Suprapubic skin (tissue), 4 donors: ENCODE measurements at regions not wholly inside any gene's neighbourhood (a gene's known extent, or its start where the extent isn't known, plus 50 kb on each side); places are given as distances from the start of the nearest gene placed in this dataset.

ENCODE experiments used
- DNase-seq, 2 donors: peaks; one replicate each; pipeline ENCODE4 v3.0.0-alpha.2; 2019; ENCODE audit warnings: low spot score in 2 of 2
- H3K27ac ChIP-seq: fragments of 200-600 bp; sonication (generic); one replicate; pipeline ENCODE4 v1.5.1; 2019
- H3K27me3 ChIP-seq: fragments of 200-600 bp; sonication (generic); one replicate; pipeline ENCODE4 v1.5.1; 2019
- H3K36me3 ChIP-seq: fragments of 200-600 bp; sonication (generic); one replicate; pipeline ENCODE4 v1.5.1; 2019
- H3K4me1 ChIP-seq: fragments of 200-600 bp; sonication (generic); one replicate; pipeline ENCODE4 v1.5.1; 2019
- H3K4me3 ChIP-seq: fragments of 200-600 bp; sonication (generic); one replicate; pipeline ENCODE4 v1.5.1; 2019; ENCODE audit warnings: mild to moderate bottlenecking
- H3K9me3 ChIP-seq: fragments of 200-600 bp; sonication (generic); one replicate; pipeline ENCODE4 v1.5.1; 2019
- CTCF ChIP-seq, 2 donors: fragments of 200-600 bp in 1 of 2; fragments of 450-650 bp in 1 of 2; sonication (generic) in 1 of 2; IDR thresholded peaks; one replicate each; pipeline ENCODE4 v1.5.1; 2016 to 2019; ENCODE audit warnings: antibody characterized with exemption in 2 of 2, mild to moderate bottlenecking in 1 of 2, moderate library complexity in 1 of 2
- EP300 ChIP-seq: sonication (generic); formaldehyde crosslinking; IDR thresholded peaks from one replicate; pipeline ENCODE4 v1.6.1; 2017; ENCODE audit warnings: antibody characterized with exemption
- POLR2A ChIP-seq, 2 donors: fragments of 450-650 bp; IDR thresholded peaks; one replicate each; pipeline ENCODE4 v1.6.1; 2017; ENCODE audit warnings: antibody characterized with exemption in 2 of 2, mild to moderate bottlenecking in 2 of 2, moderate library complexity in 2 of 2
- POLR2AphosphoS5 ChIP-seq, 3 donors: sonication (generic); formaldehyde crosslinking; IDR thresholded peaks; one replicate each; pipeline ENCODE4 v1.6.1; 2017; ENCODE audit warnings: antibody characterized with exemption in 3 of 3
- WGBS: methylation state at CpG from one replicate; pipeline ENCODE4 v1.1.5; 2018; 5-methylcytosine and 5-hydroxymethylcytosine counted together

GRCh38 chr6:74646461-74646860 is 559.4 kb downstream of the COL12A1 start:
- TF ChIP-seq POLR2A (IDR thresholded peaks at IDR 0.05) (no peak), CTCF (IDR thresholded peaks at IDR 0.05) (no peak), POLR2AphosphoS5 (IDR thresholded peaks at IDR 0.05) (no peak), EP300 (no peak)
- Histone ChIP-seq H3K27me3 (no peaks in the 10 kb centered on the region), H3K36me3 (no peaks in the 10 kb centered on the region), H3K4me1 (no peaks in the 10 kb centered on the region), H3K4me3 (no peak overlapping the region), H3K9me3 (peaks cover 3% of the 10 kb centered on the region), H3K27ac (no peak overlapping the region)
- DNase-seq = no peak
- no CpG with 5 or more reads among the region's 1 CpG for WGBS

DNA sequence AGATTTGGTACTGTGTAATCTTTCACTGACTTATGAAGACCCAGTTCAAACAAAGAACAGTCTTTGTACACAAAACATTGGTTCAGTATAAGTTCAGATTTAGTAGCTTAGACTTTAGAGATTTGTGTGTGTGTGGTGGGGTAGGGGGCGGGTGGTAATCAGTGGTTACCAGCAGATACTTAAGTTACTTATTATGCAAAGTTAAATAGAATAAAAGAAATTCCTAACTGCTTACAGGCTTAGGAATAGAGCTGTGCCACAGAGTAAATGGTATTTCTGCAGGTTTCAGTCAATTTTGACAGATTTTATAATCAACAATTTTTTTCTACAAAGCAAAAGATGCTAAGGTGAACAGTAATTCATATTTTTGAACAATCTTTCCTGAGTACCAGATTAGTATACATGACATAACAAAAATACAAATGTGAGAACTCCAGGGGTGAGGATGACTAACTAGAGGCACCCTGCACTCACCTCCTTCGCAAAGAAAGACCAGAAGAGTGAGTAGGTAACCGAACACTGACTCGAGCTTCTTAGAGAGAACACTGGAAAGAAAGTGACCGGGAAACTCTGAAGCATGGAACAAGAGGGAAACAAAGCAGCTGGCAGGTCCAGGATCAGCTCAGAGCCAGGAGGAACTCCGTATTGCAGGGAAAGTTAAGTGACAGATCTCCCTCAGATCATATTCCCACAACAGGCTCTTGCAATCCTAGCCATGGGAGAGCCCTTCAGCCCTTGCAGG is 560.6 kb downstream of the COL12A1 start:
- TF ChIP-seq EP300 = no peak
- no peak for TF ChIP-seq POLR2AphosphoS5 (IDR thresholded peaks at IDR 0.05)
- TF ChIP-seq CTCF (IDR thresholded peaks at IDR 0.05) = no peak
- TF ChIP-seq POLR2A (IDR thresholded peaks at IDR 0.05) = no peak
- H3K9me3 ChIP-seq = peaks cover 3% of the 10 kb centered on the region
- no peak overlapping the region for H3K4me3 ChIP-seq
- no peak for DNase-seq
- H3K4me1 ChIP-seq = no peaks in the 10 kb centered on the region
- 89% methylated on average over 6 of the region's 6 CpGs for WGBS
- no peaks in the 10 kb centered on the region for H3K36me3 ChIP-seq
- no peak overlapping the region for H3K27ac ChIP-seq
- H3K27me3 ChIP-seq = no peaks in the 10 kb centered on the region

- no peak for DNase-seq
- Histone ChIP-seq H3K9me3 (no peaks in the 10 kb centered on the region), H3K27me3 (no peaks in the 10 kb centered on the region), H3K36me3 (no peaks in the 10 kb centered on the region), H3K27ac (no peak overlapping the region), H3K4me3 (no peak overlapping the region), H3K4me1 (no peaks in the 10 kb centered on the region)
- TF ChIP-seq POLR2AphosphoS5 (IDR thresholded peaks at IDR 0.05) (no peak), CTCF (IDR thresholded peaks at IDR 0.05) (no peak), POLR2A (IDR thresholded peaks at IDR 0.05) (no peak), EP300 (no peak)
- 100% methylated on average over 2 of the region's 2 CpGs for WGBS
Measured at GRCh38 chr6:74642101-74642500, 563.8 kb downstream of the COL12A1 start.

DNA sequence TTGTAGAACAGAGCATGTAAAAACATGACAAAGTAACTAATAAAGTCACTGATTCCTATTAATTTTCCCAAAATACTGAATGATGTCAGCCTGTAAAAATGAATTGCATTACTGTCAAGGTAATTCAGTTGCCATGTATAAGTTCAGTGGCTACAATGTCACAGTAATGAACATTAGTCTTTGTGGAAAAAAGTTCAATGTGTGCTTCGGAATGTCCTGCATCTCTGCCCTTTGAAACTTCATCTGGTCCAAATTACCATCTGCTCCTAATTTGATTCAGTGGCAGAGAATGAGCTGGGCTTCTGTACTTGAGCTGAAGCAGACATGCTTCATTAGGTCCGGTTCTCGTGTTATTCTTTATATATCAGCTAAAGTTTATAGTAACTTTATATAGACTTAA is 567.4 kb downstream of the COL12A1 start:
- no peak for DNase-seq
- no peaks in the 10 kb centered on the region for H3K27me3 ChIP-seq
- H3K36me3 ChIP-seq = no peaks in the 10 kb centered on the region
- no peak overlapping the region for H3K4me3 ChIP-seq
- H3K4me1 ChIP-seq = no peaks in the 10 kb centered on the region
- no peak overlapping the region for H3K27ac ChIP-seq
- no peak for TF ChIP-seq EP300
- no peak for TF ChIP-seq CTCF (IDR thresholded peaks at IDR 0.05)
- no peak for TF ChIP-seq POLR2AphosphoS5 (IDR thresholded peaks at IDR 0.05)
- no peak for TF ChIP-seq POLR2A (IDR thresholded peaks at IDR 0.05)
- no peaks in the 10 kb centered on the region for H3K9me3 ChIP-seq
- 55% methylated on average over 3 of the region's 3 CpGs for WGBS

DNA sequence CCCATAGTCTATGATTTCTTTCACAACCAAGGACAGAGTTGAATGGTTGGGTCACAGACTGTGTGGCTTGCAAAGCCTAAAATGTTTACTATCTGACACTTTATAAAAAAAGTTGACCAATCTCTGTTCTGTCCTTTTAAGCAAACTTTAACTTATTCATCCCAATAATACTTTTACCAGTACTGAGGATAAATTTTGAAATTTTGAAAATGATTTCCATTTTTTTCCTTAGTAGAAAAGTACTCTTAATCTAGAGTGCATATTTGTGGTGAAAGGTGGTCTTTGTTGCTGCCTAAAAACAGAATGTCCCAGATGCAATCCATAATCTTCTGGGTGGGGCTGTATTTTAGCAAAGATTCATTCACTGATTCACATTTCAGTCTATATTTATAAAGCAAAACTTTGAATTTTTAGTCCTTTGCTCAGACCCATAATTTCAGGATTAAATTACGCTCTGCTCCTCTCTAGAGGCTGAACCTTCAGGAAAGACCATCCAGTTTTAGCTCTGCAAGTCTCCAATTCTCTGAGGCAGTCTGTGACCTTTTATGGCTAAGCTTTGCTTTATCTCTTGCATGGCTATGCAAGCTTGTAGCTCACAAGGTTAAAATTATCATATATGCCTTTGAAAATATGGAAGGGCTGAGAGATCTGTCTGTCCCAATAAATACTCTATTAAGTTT is 573.5 kb downstream of the COL12A1 start:
- no peaks in the 10 kb centered on the region for H3K27me3 ChIP-seq
- no peak for DNase-seq
- no peaks in the 10 kb centered on the region for H3K36me3 ChIP-seq
- peaks cover 3% of the 10 kb centered on the region for H3K9me3 ChIP-seq
- H3K27ac ChIP-seq = no peak overlapping the region
- H3K4me3 ChIP-seq = no peak overlapping the region
- WGBS = 77% methylated on average over 1 of the region's 1 CpG
- TF ChIP-seq POLR2AphosphoS5 (IDR thresholded peaks at IDR 0.05) = no peak
- TF ChIP-seq CTCF (IDR thresholded peaks at IDR 0.05) = no peak
- TF ChIP-seq POLR2A (IDR thresholded peaks at IDR 0.05) = no peak
- TF ChIP-seq EP300 = no peak
- H3K4me1 ChIP-seq = no peaks in the 10 kb centered on the region
